ENCODE measurements at regions not wholly inside any gene's neighbourhood (a gene's known extent, or its start where the extent isn't known, plus 50 kb on each side); places are given as distances from the start of the nearest gene placed in this dataset.

- H3K36me3 ChIP-seq (ENCODE audit: insufficient read depth, low read length), result no peaks in the 10 kb centered on the region
- H2AFZ ChIP-seq (ENCODE audit: low read depth, low read length), result no peak overlapping the region
- H3K4me1 ChIP-seq (ENCODE audit: insufficient read depth, low read length), result peaks cover 13% of the 10 kb centered on the region
- H3K4me3 ChIP-seq (ENCODE audit: low read length), result no peak overlapping the region
- H3K9me3 ChIP-seq (ENCODE audit: low read length), result no peaks in the 10 kb centered on the region
- no peaks in the 10 kb centered on the region for H3K27me3 ChIP-seq (ENCODE audit: insufficient read depth, low read length)
These were observed 536.7 kb upstream of the TBL1XR1 start for GRCh38 chr3:177733936-177734335.

GRCh38 chr3:177735431-177735830, 538.1 kb upstream of the TBL1XR1 start:
- no peaks in the 10 kb centered on the region for H3K9me3 ChIP-seq (ENCODE audit: low read length)
- H3K4me3 ChIP-seq (ENCODE audit: low read length), result no peak overlapping the region
- no peak overlapping the region for H2AFZ ChIP-seq (ENCODE audit: low read depth, low read length)
- H3K4me1 ChIP-seq (ENCODE audit: insufficient read depth, low read length), result peaks cover 7% of the 10 kb centered on the region
- H3K27me3 ChIP-seq (ENCODE audit: insufficient read depth, low read length), result no peaks in the 10 kb centered on the region
- H3K36me3 ChIP-seq (ENCODE audit: insufficient read depth, low read length), result no peaks in the 10 kb centered on the region

GRCh38 chr3:177739461-177739860, 542.2 kb upstream of the TBL1XR1 start:
- H3K4me1 ChIP-seq (ENCODE audit: insufficient read depth, low read length), result peaks cover 10% of the 10 kb centered on the region
- no peak overlapping the region for H3K4me3 ChIP-seq (ENCODE audit: low read length)
- no peak overlapping the region for H2AFZ ChIP-seq (ENCODE audit: low read depth, low read length)
- H3K36me3 ChIP-seq (ENCODE audit: insufficient read depth, low read length), result no peaks in the 10 kb centered on the region
- no peaks in the 10 kb centered on the region for H3K9me3 ChIP-seq (ENCODE audit: low read length)
- no peaks in the 10 kb centered on the region for H3K27me3 ChIP-seq (ENCODE audit: insufficient read depth, low read length)

- H3K9me3 ChIP-seq (ENCODE audit: low read length), result no peaks in the 10 kb centered on the region
- H3K4me3 ChIP-seq (ENCODE audit: low read length), result no peak overlapping the region
- H3K4me1 ChIP-seq (ENCODE audit: insufficient read depth, low read length), result peaks cover 10% of the 10 kb centered on the region
- no peak overlapping the region for H2AFZ ChIP-seq (ENCODE audit: low read depth, low read length)
- H3K36me3 ChIP-seq (ENCODE audit: insufficient read depth, low read length), result no peaks in the 10 kb centered on the region
- H3K27me3 ChIP-seq (ENCODE audit: insufficient read depth, low read length), result no peaks in the 10 kb centered on the region
These were observed 543.0 kb upstream of the TBL1XR1 start for GRCh38 chr3:177740254-177740653.

GRCh38 chr3:177742273-177742672, 545.0 kb upstream of the TBL1XR1 start:
- Histone ChIP-seq H3K4me1 (ENCODE audit: insufficient read depth, low read length) (peaks cover 10% of the 10 kb centered on the region), H3K9me3 (ENCODE audit: low read length) (no peaks in the 10 kb centered on the region), H3K27me3 (ENCODE audit: insufficient read depth, low read length) (no peaks in the 10 kb centered on the region), H3K36me3 (ENCODE audit: insufficient read depth, low read length) (no peaks in the 10 kb centered on the region), H2AFZ (ENCODE audit: low read depth, low read length) (no peak overlapping the region), H3K4me3 (ENCODE audit: low read length) (no peak overlapping the region)

GRCh38 chr3:177743173-177743890, 546.0 kb upstream of the TBL1XR1 start:
- Histone ChIP-seq H3K4me1 (ENCODE audit: insufficient read depth, low read length) (peaks cover 10% of the 10 kb centered on the region), H3K36me3 (ENCODE audit: insufficient read depth, low read length) (no peaks in the 10 kb centered on the region), H2AFZ (ENCODE audit: low read depth, low read length) (no peak overlapping the region), H3K27me3 (ENCODE audit: insufficient read depth, low read length) (no peaks in the 10 kb centered on the region), H3K9me3 (ENCODE audit: low read length) (no peaks in the 10 kb centered on the region), H3K4me3 (ENCODE audit: low read length) (no peak overlapping the region)

- no peak overlapping the region for H3K4me3 ChIP-seq (ENCODE audit: low read length)
These were observed 547.8 kb upstream of the TBL1XR1 start for GRCh38 chr3:177744873-177745606.

GRCh38 chr3:177745607-177746005, 548.3 kb upstream of the TBL1XR1 start:
- Histone ChIP-seq H3K4me1 (ENCODE audit: insufficient read depth, low read length) (peaks cover 3% of the 10 kb centered on the region), H2AFZ (ENCODE audit: low read depth, low read length) (no peak overlapping the region), H3K36me3 (ENCODE audit: insufficient read depth, low read length) (no peaks in the 10 kb centered on the region), H3K9me3 (ENCODE audit: low read length) (no peaks in the 10 kb centered on the region), H3K27me3 (ENCODE audit: insufficient read depth, low read length) (no peaks in the 10 kb centered on the region), H3K4me3 (ENCODE audit: low read length) (no peak overlapping the region)

More at GRCh38 chr3:177744873-177745606, 547.8 kb upstream of the TBL1XR1 start:
- H3K27me3 ChIP-seq (ENCODE audit: insufficient read depth, low read length), result no peaks in the 10 kb centered on the region
- H3K36me3 ChIP-seq (ENCODE audit: insufficient read depth, low read length), result no peaks in the 10 kb centered on the region
- H2AFZ ChIP-seq (ENCODE audit: low read depth, low read length), result no peak overlapping the region
- H3K9me3 ChIP-seq (ENCODE audit: low read length), result no peaks in the 10 kb centered on the region
- H3K4me1 ChIP-seq (ENCODE audit: insufficient read depth, low read length), result peaks cover 9% of the 10 kb centered on the region

- Histone ChIP-seq H3K27me3 (ENCODE audit: insufficient read depth, low read length) (no peaks in the 10 kb centered on the region), H3K36me3 (ENCODE audit: insufficient read depth, low read length) (no peaks in the 10 kb centered on the region), H3K9me3 (ENCODE audit: low read length) (no peaks in the 10 kb centered on the region), H3K4me3 (ENCODE audit: low read length) (no peak overlapping the region), H2AFZ (ENCODE audit: low read depth, low read length) (no peak overlapping the region), H3K4me1 (ENCODE audit: insufficient read depth, low read length) (no peaks in the 10 kb centered on the region)
These were observed 549.2 kb upstream of the TBL1XR1 start for GRCh38 chr3:177746337-177746933.

- H3K27me3 ChIP-seq (ENCODE audit: insufficient read depth, low read length), result no peaks in the 10 kb centered on the region
- no peaks in the 10 kb centered on the region for H3K36me3 ChIP-seq (ENCODE audit: insufficient read depth, low read length)
- no peak overlapping the region for H3K4me3 ChIP-seq (ENCODE audit: low read length)
- H3K9me3 ChIP-seq (ENCODE audit: low read length), result no peaks in the 10 kb centered on the region
- H2AFZ ChIP-seq (ENCODE audit: low read depth, low read length), result no peak overlapping the region
- H3K4me1 ChIP-seq (ENCODE audit: insufficient read depth, low read length), result no peaks in the 10 kb centered on the region
These were observed 552.6 kb upstream of the TBL1XR1 start for GRCh38 chr3:177749836-177750235.

- no peaks in the 10 kb centered on the region for H3K27me3 ChIP-seq (ENCODE audit: insufficient read depth, low read length)
- H3K36me3 ChIP-seq (ENCODE audit: insufficient read depth, low read length), result no peaks in the 10 kb centered on the region
- no peak overlapping the region for H2AFZ ChIP-seq (ENCODE audit: low read depth, low read length)
- no peaks in the 10 kb centered on the region for H3K4me1 ChIP-seq (ENCODE audit: insufficient read depth, low read length)
- H3K4me3 ChIP-seq (ENCODE audit: low read length), result no peak overlapping the region
- no peaks in the 10 kb centered on the region for H3K9me3 ChIP-seq (ENCODE audit: low read length)
These were observed 553.2 kb upstream of the TBL1XR1 start for GRCh38 chr3:177750436-177750835.

GRCh38 chr3:177751770-177752169, 554.5 kb upstream of the TBL1XR1 start:
- H2AFZ ChIP-seq (ENCODE audit: low read depth, low read length), result no peak overlapping the region
- no peaks in the 10 kb centered on the region for H3K36me3 ChIP-seq (ENCODE audit: insufficient read depth, low read length)
- H3K9me3 ChIP-seq (ENCODE audit: low read length), result no peaks in the 10 kb centered on the region
- H3K4me3 ChIP-seq (ENCODE audit: low read length), result no peak overlapping the region
- H3K4me1 ChIP-seq (ENCODE audit: insufficient read depth, low read length), result no peaks in the 10 kb centered on the region
- H3K27me3 ChIP-seq (ENCODE audit: insufficient read depth, low read length), result no peaks in the 10 kb centered on the region

GRCh38 chr3:177752831-177753230, 555.5 kb upstream of the TBL1XR1 start:
- Histone ChIP-seq H3K4me3 (ENCODE audit: low read length) (no peak overlapping the region), H3K9me3 (ENCODE audit: low read length) (no peaks in the 10 kb centered on the region), H3K4me1 (ENCODE audit: insufficient read depth, low read length) (no peaks in the 10 kb centered on the region), H3K36me3 (ENCODE audit: insufficient read depth, low read length) (no peaks in the 10 kb centered on the region), H2AFZ (ENCODE audit: low read depth, low read length) (no peak overlapping the region), H3K27me3 (ENCODE audit: insufficient read depth, low read length) (no peaks in the 10 kb centered on the region)

Data from neuron (in vitro differentiated cells).